Transverse colon (tissue), 4 donors: ENCODE measurements at regions not wholly inside any gene's neighbourhood (a gene's known extent, or its start where the extent isn't known, plus 50 kb on each side); places are given as distances from the start of the nearest gene placed in this dataset.

Source experiments
- DNase-seq: peaks from one replicate; pipeline ENCODE4 v3.0.0-alpha.2; 2019
- H3K27ac ChIP-seq, 4 donors: fragments of 200-600 bp; sonication (generic); 2 replicates each; pipeline ENCODE4 v1.5.1; 2016 to 2018; ENCODE audit warnings: inconsistent platforms in 4 of 4
- H3K27me3 ChIP-seq: fragments of 200-600 bp; sonication (generic); 2 replicates; pipeline ENCODE4 v1.5.1; 2017; ENCODE audit warnings: inconsistent platforms
- H3K36me3 ChIP-seq, 4 donors: fragments of 200-600 bp; sonication (generic); 2 replicates each; pipeline ENCODE4 v1.5.1; 2017 to 2019; ENCODE audit warnings: inconsistent platforms in 4 of 4
- H3K4me1 ChIP-seq, 4 donors: fragments of 200-600 bp; sonication (generic); 2 replicates each; pipeline ENCODE4 v1.5.1; 2017 to 2020; ENCODE audit warnings: inconsistent platforms in 4 of 4
- H3K4me3 ChIP-seq, 4 donors: fragments of 200-600 bp; sonication (generic); 1 replicate in 1 of 4; 2 replicates in 3 of 4; pipeline versions ENCODE4 v1.5.1 to v1.6.1; 2017 to 2019; ENCODE audit warnings: inconsistent platforms in 4 of 4
- H3K9me3 ChIP-seq, 2 donors: fragments of 200-600 bp; sonication (generic); 2 replicates each; pipeline ENCODE4 v1.5.1; 2017 to 2019; ENCODE audit warnings: inconsistent platforms in 2 of 2
- EP300 ChIP-seq: sonication (generic); formaldehyde crosslinking; IDR thresholded peaks from one replicate; pipeline ENCODE4 v1.6.1; 2017; ENCODE audit warnings: antibody characterized with exemption, low read depth
- POLR2A ChIP-seq: fragments of 450-650 bp; IDR thresholded peaks from one replicate; pipeline ENCODE4 v1.6.1; 2016; ENCODE audit warnings: antibody characterized with exemption, mild to moderate bottlenecking, moderate library complexity
- POLR2AphosphoS5 ChIP-seq, 3 donors: sonication (generic); formaldehyde crosslinking; IDR thresholded peaks; one replicate each; pipeline ENCODE4 v1.6.1; 2016; ENCODE audit warnings: antibody characterized with exemption in 3 of 3
- whole genome bisulfite sequencing, 2 donors: methylation state at CpG; one replicate each; pipeline ENCODE4 v1.1.5; 2018; ENCODE audit warnings: low coverage in 1 of 2; 5-methylcytosine and 5-hydroxymethylcytosine counted together
- in situ Hi-C, 4 donors: fragments of 200-750 bp; cut with MboI; loops; one replicate each; pipeline versions ENCODE4 v1.15.0 to v1.15.1; 2017; ENCODE audit warnings: low sequenced_read_pairs in 3 of 4, low pct_ligation_motif_present in 1 of 4, low pct_unique_long_range_greater_than_20kb in 1 of 4
- intact Hi-C: fragments of 100-400 bp; cut with DNase I; formaldehyde crosslinking; loops from one replicate; pipeline ENCODE4 v1.15.1; 2023; ENCODE audit warnings: low total_unique reads
- TF ChIP-seq, protein P1 (sequence below), 5 experiments: fragments of 200-600 bp in 3 of 5; fragments of 450-650 bp in 2 of 5; sonication (generic) in 3 of 5; IDR thresholded peaks; 1 replicate in 2 of 5; 2 replicates in 3 of 5; pipeline ENCODE4 v1.5.1; 2016 to 2017; ENCODE audit warnings: antibody characterized with exemption in 5 of 5, inconsistent platforms in 3 of 5, mild to moderate bottlenecking in 2 of 5, moderate library complexity in 1 of 5

- in situ Hi-C loops (no loop called here), intact Hi-C loops (no loop called here)
- H3K27ac ChIP-seq: no peak overlapping the region
- no peak overlapping the region for H3K4me3 ChIP-seq
- TF ChIP-seq POLR2A (no peak), EP300 (no peak), POLR2AphosphoS5 (IDR thresholded peaks at IDR 0.05) (no peak)
- TF ChIP-seq, protein P1, sequence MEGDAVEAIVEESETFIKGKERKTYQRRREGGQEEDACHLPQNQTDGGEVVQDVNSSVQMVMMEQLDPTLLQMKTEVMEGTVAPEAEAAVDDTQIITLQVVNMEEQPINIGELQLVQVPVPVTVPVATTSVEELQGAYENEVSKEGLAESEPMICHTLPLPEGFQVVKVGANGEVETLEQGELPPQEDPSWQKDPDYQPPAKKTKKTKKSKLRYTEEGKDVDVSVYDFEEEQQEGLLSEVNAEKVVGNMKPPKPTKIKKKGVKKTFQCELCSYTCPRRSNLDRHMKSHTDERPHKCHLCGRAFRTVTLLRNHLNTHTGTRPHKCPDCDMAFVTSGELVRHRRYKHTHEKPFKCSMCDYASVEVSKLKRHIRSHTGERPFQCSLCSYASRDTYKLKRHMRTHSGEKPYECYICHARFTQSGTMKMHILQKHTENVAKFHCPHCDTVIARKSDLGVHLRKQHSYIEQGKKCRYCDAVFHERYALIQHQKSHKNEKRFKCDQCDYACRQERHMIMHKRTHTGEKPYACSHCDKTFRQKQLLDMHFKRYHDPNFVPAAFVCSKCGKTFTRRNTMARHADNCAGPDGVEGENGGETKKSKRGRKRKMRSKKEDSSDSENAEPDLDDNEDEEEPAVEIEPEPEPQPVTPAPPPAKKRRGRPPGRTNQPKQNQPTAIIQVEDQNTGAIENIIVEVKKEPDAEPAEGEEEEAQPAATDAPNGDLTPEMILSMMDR (IDR thresholded peaks at IDR 0.05): no peak
- no peaks in the 10 kb centered on the region for H3K27me3 ChIP-seq
- H3K36me3 ChIP-seq: no peaks in the 10 kb centered on the region
- DNase-seq: no peak
- WGBS, 2 donors: 61 to 67% methylated on average over 3 of the region's 3 CpGs
- H3K9me3 ChIP-seq: no peaks in the 10 kb centered on the region
- no peaks in the 10 kb centered on the region for H3K4me1 ChIP-seq
These were observed 786.5 kb downstream of the LRRIQ3 start for GRCh38 chr1:73411479-73411878.

- WGBS, 2 donors: 67 to 80% methylated on average over 1 to 2 of the region's 2 CpGs
These were observed 796.3 kb downstream of the LRRIQ3 start for GRCh38 chr1:73401666-73402065.

DNA sequence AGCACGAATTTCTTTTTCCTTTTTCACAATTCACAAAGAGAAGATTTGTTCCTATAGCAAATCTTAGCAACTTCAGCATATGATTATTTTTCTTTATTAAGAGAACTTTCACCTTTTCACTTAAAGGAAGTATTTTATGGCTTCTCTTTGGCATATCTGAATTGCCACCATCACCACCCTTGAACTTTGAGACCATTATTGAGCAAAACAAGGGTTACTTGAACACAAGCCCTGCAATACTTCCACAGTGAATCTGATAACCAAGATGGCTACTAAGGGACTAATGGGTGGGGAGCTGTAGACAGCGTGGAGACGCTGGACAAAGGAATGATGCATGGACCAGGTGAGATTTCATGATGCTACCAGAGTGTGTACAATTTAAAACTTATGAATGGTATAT, 815.0 kb downstream of the LRRIQ3 start:
- WGBS, 2 donors: 33 to 62% methylated on average over 1 to 3 of the region's 3 CpGs
- intact Hi-C loops: no loop called here

More at GRCh38 chr1:73401666-73402065, 796.3 kb downstream of the LRRIQ3 start:
- Histone ChIP-seq H3K9me3 (no peaks in the 10 kb centered on the region), H3K36me3 (no peaks in the 10 kb centered on the region), H3K4me3 (no peak overlapping the region), H3K27me3 (no peaks in the 10 kb centered on the region), H3K27ac (no peak overlapping the region), H3K4me1 (no peaks in the 10 kb centered on the region)
- TF ChIP-seq, protein P1 (IDR thresholded peaks at IDR 0.05): no peak
- TF ChIP-seq POLR2AphosphoS5 (IDR thresholded peaks at IDR 0.05) (no peak), EP300 (no peak), POLR2A (no peak)
- in situ Hi-C loops (no loop called here), intact Hi-C loops (no loop called here)
- DNase-seq: no peak

DNA sequence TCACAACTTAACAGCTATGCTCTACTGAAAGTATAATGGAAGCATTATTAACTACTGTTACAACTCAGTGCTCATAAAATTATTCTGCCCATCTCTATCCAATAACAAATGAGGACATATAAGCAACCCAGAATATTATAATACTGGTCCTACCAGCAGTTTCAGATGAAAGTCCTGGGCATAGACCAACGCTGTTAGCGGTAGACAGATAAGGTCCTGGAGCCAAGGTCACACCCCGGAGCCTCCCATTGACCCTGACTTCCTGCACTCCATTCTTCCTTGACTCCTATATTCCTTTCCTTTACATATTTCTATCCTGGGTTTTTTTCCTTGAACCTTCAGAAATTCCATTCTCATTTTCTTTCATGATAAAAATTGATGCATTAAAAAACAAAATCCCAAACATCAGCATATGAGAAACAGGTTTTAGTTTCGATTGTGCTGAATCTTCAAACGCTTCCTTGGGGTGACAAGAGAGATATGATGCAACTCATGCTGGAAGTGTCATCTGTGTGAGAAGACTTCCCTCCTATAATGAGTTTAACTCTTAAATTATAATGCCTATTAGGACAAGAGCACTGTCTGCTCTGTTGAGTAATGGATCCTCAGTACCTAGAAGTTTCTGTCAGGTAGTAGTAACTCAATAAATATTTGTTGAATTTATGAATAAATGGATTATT, 831.1 kb downstream of the LRRIQ3 start:
- WGBS, 2 donors: 68 to 75% methylated on average over 5 of the region's 5 CpGs

More for the DNA sequence above, 815.0 kb downstream of the LRRIQ3 start:
- in situ Hi-C loops: no loop called here
- Histone ChIP-seq H3K36me3 (no peaks in the 10 kb centered on the region), H3K4me1 (no peaks in the 10 kb centered on the region), H3K27me3 (no peaks in the 10 kb centered on the region), H3K9me3 (no peaks in the 10 kb centered on the region), H3K4me3 (no peak overlapping the region), H3K27ac (no peak overlapping the region)
- TF ChIP-seq POLR2AphosphoS5 (IDR thresholded peaks at IDR 0.05): no peak
- no peak for TF ChIP-seq POLR2A
- TF ChIP-seq, protein P1 (IDR thresholded peaks at IDR 0.05): no peak
- no peak for TF ChIP-seq EP300
- DNase-seq: no peak

More for the DNA sequence above, 831.1 kb downstream of the LRRIQ3 start:
- H3K9me3 ChIP-seq: no peaks in the 10 kb centered on the region
- H3K36me3 ChIP-seq: no peaks in the 10 kb centered on the region
- H3K27ac ChIP-seq: no peak overlapping the region
- intact Hi-C loops (no loop called here), in situ Hi-C loops (no loop called here)
- TF ChIP-seq POLR2A (no peak), POLR2AphosphoS5 (IDR thresholded peaks at IDR 0.05) (no peak), EP300 (no peak)
- TF ChIP-seq, protein P1 (IDR thresholded peaks at IDR 0.05): no peak
- no peaks in the 10 kb centered on the region for H3K27me3 ChIP-seq
- DNase-seq: no peak
- H3K4me1 ChIP-seq: no peaks in the 10 kb centered on the region
- H3K4me3 ChIP-seq: no peak overlapping the region
